WERI-Rb-1 (cell line): ENCODE measurements at regions not wholly inside any gene's neighbourhood (a gene's known extent, or its start where the extent isn't known, plus 50 kb on each side); places are given as distances from the start of the nearest gene placed in this dataset.

Source experiments
- DNase-seq: peaks from one replicate; pipeline ENCODE4 v3.0.0-alpha.2; 2020
- H3K27ac ChIP-seq: fragments of 250-450 bp; sonication (Bioruptor Pico); 2 replicates; pipeline ENCODE4 v1.5.1; 2020; ENCODE audit warnings: mild to moderate bottlenecking, moderate library complexity
- H3K27me3 ChIP-seq: fragments of 250-450 bp; sonication (Bioruptor Pico); 2 replicates; pipeline ENCODE4 v1.5.1; 2021; ENCODE audit warnings: mild to moderate bottlenecking, low read depth, moderate library complexity; ENCODE audit not compliant: insufficient read depth, severe bottlenecking
- H3K36me3 ChIP-seq: fragments of 250-450 bp; sonication (Bioruptor Pico); 2 replicates; pipeline ENCODE4 v1.5.1; 2020; ENCODE audit warnings: mild to moderate bottlenecking, moderate library complexity
- H3K4me3 ChIP-seq: 2 replicates; pipeline ENCODE4 v1.5.1; 2011; ENCODE audit warnings: low read depth, mild to moderate bottlenecking, control low read depth, low read length
- H3K9me3 ChIP-seq: fragments of 250-450 bp; sonication (Bioruptor Pico); 2 replicates; pipeline ENCODE4 v1.5.1; 2021; ENCODE audit warnings: mild to moderate bottlenecking, moderate library complexity; ENCODE audit not compliant: severe bottlenecking
- CTCF ChIP-seq: IDR thresholded peaks from 2 replicates; pipeline ENCODE4 v1.5.1; 2011; ENCODE audit warnings: low read depth, mild to moderate bottlenecking, control low read depth, inconsistent platforms, low read length

DNA sequence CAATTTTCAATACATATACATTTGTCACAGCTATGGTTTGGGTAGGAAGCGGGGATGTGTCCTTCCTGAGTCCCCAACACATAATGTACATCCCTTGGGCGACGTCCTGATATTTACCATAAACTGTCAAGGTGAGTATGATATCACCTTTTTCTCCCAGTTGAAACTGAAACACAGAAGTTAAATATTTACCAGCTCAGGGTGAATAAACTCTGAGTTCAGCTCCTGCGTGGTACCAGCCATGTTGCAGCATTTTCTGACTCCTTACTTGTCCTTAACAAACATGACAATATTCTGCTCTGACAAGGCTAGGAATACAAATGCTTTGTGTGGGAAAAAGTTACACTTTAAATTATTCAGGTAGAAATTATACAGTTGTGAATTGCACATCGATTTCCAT, 294.2 kb downstream of the TEX29 start:
- no peaks in the 10 kb centered on the region for H3K36me3 ChIP-seq
- H3K9me3 ChIP-seq: no peaks in the 10 kb centered on the region
- H3K27me3 ChIP-seq: peaks cover 100% of the 10 kb centered on the region
- no peak overlapping the region for H3K27ac ChIP-seq
- no peak for DNase-seq
- no peak overlapping the region for H3K4me3 ChIP-seq
- no peak for TF ChIP-seq CTCF

- TF ChIP-seq CTCF: no peak
- Histone ChIP-seq H3K27me3 (peaks cover 100% of the 10 kb centered on the region), H3K36me3 (no peaks in the 10 kb centered on the region), H3K4me3 (no peak overlapping the region), H3K27ac (no peak overlapping the region), H3K9me3 (peaks cover 3% of the 10 kb centered on the region)
- no peak for DNase-seq
These were observed 295.8 kb downstream of the TEX29 start for GRCh38 chr13:111616203-111616602.

GRCh38 chr13:111620166-111620565, 299.7 kb downstream of the TEX29 start:
- H3K4me3 ChIP-seq: no peak overlapping the region
- no peaks in the 10 kb centered on the region for H3K36me3 ChIP-seq
- H3K27ac ChIP-seq: no peak overlapping the region
- peaks cover 93% of the 10 kb centered on the region for H3K27me3 ChIP-seq
- TF ChIP-seq CTCF: no peak
- DNase-seq: no peak
- H3K9me3 ChIP-seq: peaks cover 12% of the 10 kb centered on the region

GRCh38 chr13:111620586-111620985, 300.1 kb downstream of the TEX29 start:
- Histone ChIP-seq H3K36me3 (no peaks in the 10 kb centered on the region), H3K4me3 (no peak overlapping the region), H3K27me3 (peaks cover 93% of the 10 kb centered on the region), H3K9me3 (peaks cover 12% of the 10 kb centered on the region), H3K27ac (no peak overlapping the region)
- TF ChIP-seq CTCF: no peak
- DNase-seq: no peak

DNA sequence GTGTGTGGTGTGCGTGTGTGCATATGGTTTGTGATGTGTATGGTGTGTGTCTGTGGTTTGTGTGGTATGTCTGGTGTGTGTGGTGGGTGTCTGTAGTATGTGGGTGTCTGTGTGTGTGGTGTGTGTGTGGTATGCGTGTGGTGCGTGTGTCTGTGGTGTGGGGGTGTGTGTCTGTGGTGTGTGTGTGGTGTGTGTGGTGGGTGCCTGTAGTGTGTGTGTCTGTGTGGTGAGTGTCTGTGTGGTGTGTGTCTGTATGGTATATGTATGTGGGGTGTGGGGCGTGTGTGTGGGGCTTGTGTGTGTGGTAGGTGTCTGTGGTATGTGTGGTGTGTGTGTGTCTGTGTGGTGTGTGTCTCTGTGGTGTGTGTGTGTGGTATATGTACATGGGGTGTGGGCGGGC, 300.7 kb downstream of the TEX29 start:
- Histone ChIP-seq H3K36me3 (no peaks in the 10 kb centered on the region), H3K27ac (no peak overlapping the region), H3K9me3 (peaks cover 12% of the 10 kb centered on the region), H3K27me3 (peaks cover 93% of the 10 kb centered on the region), H3K4me3 (no peak overlapping the region)
- DNase-seq: no peak
- no peak for TF ChIP-seq CTCF

DNA sequence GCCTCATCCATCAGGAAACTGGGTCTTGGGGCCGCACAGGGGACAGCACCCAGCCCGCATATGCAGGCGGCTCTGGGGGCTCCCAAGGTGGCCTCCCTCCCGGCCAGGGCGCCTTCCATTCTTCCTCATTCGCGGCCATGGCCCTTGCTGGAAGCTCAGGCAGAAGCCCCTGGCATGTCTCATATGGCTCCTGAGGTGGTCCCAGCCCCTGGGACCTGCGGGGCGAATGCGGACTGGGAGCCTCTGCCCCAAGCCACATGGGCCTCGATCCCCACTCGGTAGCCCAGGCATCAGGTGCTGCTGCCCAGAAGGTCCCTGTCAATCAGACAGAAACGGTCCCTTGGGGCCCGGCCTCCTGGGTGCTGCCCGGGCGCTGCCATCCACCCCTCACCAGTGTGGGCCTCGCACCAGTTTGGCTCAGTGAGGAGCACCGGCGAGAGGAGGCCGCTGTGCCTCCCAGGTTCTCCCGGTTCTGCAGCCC, 301.6 kb downstream of the TEX29 start:
- peaks cover 93% of the 10 kb centered on the region for H3K27me3 ChIP-seq
- H3K27ac ChIP-seq: no peak overlapping the region
- no peaks in the 10 kb centered on the region for H3K36me3 ChIP-seq
- H3K4me3 ChIP-seq: no peak overlapping the region
- peaks cover 12% of the 10 kb centered on the region for H3K9me3 ChIP-seq
- no peak for TF ChIP-seq CTCF
- DNase-seq: no peak
